ENCODE measurements at regions not wholly inside any gene's neighbourhood (a gene's known extent, or its start where the extent isn't known, plus 50 kb on each side); places are given as distances from the start of the nearest gene placed in this dataset.

GRCh38 chr5:124844371-124844920 is 98.0 kb upstream of the ZNF608 start:
- TF ChIP-seq CTCF (IDR thresholded peaks at IDR 0.05) (no peak), POLR2A (IDR thresholded peaks at IDR 0.05) (no peak)

Data from lower leg skin (tissue), 3 donors.